ENCODE measurements at regions not wholly inside any gene's neighbourhood (a gene's known extent, or its start where the extent isn't known, plus 50 kb on each side); places are given as distances from the start of the nearest gene placed in this dataset.

DNA sequence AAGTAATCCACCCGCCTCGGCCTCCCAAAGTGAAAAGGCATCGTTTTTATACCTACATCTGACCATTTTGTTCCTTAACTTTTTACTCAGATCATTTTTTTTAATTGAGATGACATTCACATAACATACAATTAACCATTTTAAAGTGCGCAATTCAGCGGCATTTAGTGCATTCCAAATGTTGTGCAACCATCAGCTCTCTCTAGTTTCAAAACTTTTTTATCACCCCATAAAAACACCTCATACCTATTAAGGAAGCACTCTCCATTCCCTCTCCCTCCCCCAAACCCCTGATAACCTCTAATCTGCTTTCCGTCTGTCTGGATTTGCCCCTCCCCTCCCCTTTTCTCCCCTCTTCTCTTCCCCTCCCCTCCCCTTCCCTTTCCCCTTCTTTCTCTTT lies 310.1 kb downstream of the UACA start:
- DNase-seq (ENCODE audit: low read depth, low spot score) = no peak
- H3K4me3 ChIP-seq (ENCODE audit: low read depth, low read length) = no peak overlapping the region
- in situ Hi-C loops (cut with HindIII; ENCODE audit: low sequenced_read_pairs) = no loop called here
- TF ChIP-seq, protein P1, sequence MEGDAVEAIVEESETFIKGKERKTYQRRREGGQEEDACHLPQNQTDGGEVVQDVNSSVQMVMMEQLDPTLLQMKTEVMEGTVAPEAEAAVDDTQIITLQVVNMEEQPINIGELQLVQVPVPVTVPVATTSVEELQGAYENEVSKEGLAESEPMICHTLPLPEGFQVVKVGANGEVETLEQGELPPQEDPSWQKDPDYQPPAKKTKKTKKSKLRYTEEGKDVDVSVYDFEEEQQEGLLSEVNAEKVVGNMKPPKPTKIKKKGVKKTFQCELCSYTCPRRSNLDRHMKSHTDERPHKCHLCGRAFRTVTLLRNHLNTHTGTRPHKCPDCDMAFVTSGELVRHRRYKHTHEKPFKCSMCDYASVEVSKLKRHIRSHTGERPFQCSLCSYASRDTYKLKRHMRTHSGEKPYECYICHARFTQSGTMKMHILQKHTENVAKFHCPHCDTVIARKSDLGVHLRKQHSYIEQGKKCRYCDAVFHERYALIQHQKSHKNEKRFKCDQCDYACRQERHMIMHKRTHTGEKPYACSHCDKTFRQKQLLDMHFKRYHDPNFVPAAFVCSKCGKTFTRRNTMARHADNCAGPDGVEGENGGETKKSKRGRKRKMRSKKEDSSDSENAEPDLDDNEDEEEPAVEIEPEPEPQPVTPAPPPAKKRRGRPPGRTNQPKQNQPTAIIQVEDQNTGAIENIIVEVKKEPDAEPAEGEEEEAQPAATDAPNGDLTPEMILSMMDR (IDR thresholded peaks at IDR 0.05; ENCODE audit: low read depth, low read length) = no peak

DNA sequence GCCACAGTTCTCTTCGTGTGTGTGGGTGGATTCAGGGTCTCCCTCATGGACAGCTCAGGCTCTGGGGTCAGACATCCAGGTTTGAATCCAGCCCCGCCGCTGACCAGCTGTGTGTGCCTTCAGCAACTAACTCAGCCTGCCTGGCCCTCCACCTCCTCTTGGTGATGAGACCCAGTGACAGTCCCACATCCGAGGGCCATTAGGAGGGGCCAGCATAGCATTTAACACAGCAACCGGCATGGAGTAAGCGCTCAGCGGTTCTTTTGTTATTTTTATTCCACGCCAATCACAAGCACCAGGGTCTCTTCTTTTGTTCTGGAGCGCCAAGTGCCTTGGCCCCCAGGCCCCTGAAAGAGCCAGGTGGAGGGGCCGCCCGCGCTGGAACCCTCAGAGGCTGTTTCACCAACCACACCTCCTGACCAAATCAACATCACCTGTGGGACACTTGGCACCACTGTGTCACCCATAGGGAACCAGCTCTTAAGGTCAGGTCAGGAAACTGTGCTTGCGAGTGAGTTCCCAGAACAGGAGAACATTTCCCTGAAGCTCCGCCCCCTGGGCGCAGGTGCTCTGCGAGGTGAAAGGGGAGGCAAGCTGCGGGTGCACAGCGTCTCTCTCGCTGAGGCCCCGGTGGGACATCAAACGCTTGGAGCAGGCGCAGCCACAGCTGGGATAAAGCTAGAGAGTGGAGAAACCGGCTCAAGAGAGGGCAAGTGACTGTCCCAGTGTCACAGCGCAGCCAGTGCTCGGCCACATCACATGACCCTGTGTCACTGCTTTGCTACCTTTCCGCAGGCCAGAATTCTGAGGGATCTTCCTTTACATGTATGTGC lies 311.3 kb downstream of the UACA start:
- TF ChIP-seq, protein P1 (IDR thresholded peaks at IDR 0.05; ENCODE audit: low read depth, low read length) = no peak
- in situ Hi-C loops (cut with HindIII; ENCODE audit: low sequenced_read_pairs) = no loop called here
- DNase-seq (ENCODE audit: low read depth, low spot score) = no peak
- H3K4me3 ChIP-seq (ENCODE audit: low read depth, low read length) = no peak overlapping the region

DNA sequence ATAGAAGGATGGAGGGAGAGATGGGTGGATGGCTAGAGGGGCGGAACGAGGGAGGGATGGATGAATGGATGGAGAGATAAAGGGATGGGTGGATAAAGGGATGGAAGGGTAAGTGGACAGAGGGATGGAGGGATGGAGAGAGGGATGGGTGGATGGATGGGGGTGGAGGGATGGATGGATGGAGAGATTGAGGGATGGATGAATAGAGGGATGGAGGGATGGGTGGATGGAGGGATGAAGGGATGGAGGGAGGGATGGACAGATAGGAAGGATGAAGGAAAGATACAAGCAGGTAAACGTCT lies 313.3 kb downstream of the UACA start:
- in situ Hi-C loops (cut with HindIII; ENCODE audit: low sequenced_read_pairs) = no loop called here
- no peak overlapping the region for H3K4me3 ChIP-seq (ENCODE audit: low read depth, low read length)
- DNase-seq (ENCODE audit: low read depth, low spot score) = no peak
- TF ChIP-seq, protein P1 (IDR thresholded peaks at IDR 0.05; ENCODE audit: low read depth, low read length) = no peak

DNA sequence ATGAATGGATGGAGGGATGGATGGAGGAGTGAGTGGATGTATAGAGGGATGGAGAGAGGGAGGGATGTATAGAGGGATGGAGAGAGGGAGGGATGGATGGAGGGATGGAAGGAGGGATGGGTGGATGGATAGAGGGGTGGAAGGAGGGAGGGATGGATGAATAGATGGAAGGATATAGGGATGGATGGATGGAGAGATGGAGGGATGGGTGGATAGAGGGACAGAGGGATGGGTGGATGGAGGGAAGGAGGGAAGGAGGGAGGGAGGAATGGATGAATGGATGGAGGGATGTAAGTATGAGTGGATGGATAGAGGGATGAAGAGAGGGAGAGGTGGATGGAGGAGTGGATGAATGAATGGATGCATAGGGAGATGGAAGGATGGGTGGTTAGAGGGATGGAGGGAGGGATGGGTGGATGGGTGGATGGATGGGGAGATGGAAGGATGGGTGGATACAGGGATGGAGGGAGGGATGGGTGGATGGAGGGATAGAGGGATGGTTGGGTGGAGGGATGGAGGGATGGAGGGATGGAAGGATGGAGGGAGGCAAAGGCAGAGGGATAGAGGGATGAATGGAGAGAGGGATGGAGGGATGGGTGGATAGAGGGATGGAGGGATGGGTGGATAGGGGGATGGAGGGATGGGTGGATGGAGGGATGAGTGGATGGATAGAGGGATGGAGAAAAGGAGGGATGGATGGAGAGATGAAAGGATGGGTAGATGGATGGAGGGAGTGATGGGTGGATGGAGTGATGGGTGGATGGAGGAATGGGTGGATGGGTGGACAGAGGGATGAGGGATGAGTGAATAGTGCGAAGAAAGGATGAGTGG lies 313.8 kb downstream of the UACA start:
- H3K4me3 ChIP-seq (ENCODE audit: low read depth, low read length) = no peak overlapping the region
- in situ Hi-C loops (cut with HindIII; ENCODE audit: low sequenced_read_pairs) = no loop called here
- TF ChIP-seq, protein P1 (IDR thresholded peaks at IDR 0.05; ENCODE audit: low read depth, low read length) = no peak
- no peak for DNase-seq (ENCODE audit: low read depth, low spot score)

DNA sequence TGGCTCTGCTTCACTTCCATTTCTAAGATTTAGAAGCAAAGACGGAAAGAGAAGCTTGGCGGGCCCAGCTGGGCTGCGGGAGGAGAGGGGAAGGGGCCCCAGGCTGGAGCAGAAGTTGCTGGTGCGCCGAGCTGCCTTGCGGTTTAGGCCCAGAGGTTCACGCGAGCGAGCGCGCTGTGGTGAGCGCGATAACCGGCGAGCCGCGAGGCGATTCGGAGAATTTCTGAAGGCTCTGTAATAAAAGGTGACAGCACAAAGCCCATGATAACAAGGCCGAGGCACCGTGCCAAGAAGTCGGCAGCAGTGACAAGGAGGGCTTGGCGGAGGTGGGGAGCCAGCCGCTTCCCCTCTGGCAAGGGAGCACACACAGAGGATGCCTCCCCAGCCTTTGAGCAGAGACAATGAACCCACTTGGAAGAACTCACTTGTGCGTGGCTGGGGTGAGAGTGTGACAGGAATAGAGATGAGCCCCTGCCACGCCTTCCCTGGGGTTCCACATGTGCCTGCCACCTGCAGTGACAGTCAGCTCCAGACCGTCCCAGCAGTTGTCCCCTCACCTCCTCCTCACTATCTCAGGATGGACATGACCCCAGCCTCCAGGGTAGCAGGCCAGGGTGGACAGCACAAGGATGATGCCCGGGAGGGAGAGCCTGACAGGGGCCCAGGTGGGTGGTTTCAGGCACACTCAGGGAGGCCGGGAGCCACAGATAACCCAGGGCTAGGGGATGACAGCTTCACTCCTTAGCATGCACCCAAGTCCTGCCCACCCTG lies 315.2 kb downstream of the UACA start:
- no peak for DNase-seq (ENCODE audit: low read depth, low spot score)
- no peak overlapping the region for H3K4me3 ChIP-seq (ENCODE audit: low read depth, low read length)
- in situ Hi-C loops (cut with HindIII; ENCODE audit: low sequenced_read_pairs) = no loop called here
- TF ChIP-seq, protein P1 (IDR thresholded peaks at IDR 0.05; ENCODE audit: low read depth, low read length) = no peak

DNA sequence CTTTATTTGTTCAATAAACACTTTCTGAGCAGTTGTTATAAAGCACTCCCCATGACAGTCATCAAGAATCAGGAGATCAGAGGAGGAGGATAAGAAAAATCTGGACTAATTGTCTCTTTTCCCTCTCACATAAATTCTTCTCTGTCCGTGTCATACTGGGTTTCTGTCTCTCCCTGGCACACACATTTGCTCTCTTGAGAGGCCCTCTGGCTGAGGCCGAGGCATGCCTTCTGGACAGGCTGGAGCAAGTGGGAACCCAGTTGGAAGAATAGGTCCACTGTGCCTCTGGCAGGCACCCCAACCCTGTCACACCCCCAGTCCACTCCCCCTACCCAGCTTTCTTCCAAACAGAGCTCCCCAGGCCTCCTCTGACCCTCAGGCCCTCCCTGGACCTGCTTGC lies 315.8 kb downstream of the UACA start:
- in situ Hi-C loops (cut with HindIII; ENCODE audit: low sequenced_read_pairs) = no loop called here
- no peak overlapping the region for H3K4me3 ChIP-seq (ENCODE audit: low read depth, low read length)
- DNase-seq (ENCODE audit: low read depth, low spot score) = no peak
- TF ChIP-seq, protein P1 (IDR thresholded peaks at IDR 0.05; ENCODE audit: low read depth, low read length) = no peak
